OCI-LY1 (cell line): ENCODE measurements at regions not wholly inside any gene's neighbourhood (a gene's known extent, or its start where the extent isn't known, plus 50 kb on each side); places are given as distances from the start of the nearest gene placed in this dataset.

Experiments used
- CTCF ChIP-seq: fragments of 200-600 bp; sonication (generic), shearing (Covaris generic); IDR thresholded peaks from 2 replicates; pipeline ENCODE4 v1.5.1; 2017; ENCODE audit warnings: mild to moderate bottlenecking, antibody characterized with exemption, low read length, moderate library complexity, mixed read lengths
- EZH2 ChIP-seq: fragments of 200-600 bp; sonication (generic), shearing (Covaris generic); IDR thresholded peaks from 2 replicates; pipeline ENCODE4 v1.8.0; 2017; ENCODE audit warnings: borderline replicate concordance, mixed run types, mild to moderate bottlenecking, antibody characterized with exemption, low read length, moderate library complexity, mixed read lengths

- TF ChIP-seq CTCF: no peak
- TF ChIP-seq EZH2: no peak
Measured at GRCh38 chr11:104522650-104523049, 358.7 kb upstream of the PDGFD start.
